OCI-LY7 (cell line): ENCODE measurements at regions not wholly inside any gene's neighbourhood (a gene's known extent, or its start where the extent isn't known, plus 50 kb on each side); places are given as distances from the start of the nearest gene placed in this dataset.

Experiments used
- CTCF ChIP-seq: fragments of 200-600 bp; sonication (generic); conservative IDR thresholded peaks from 2 replicates; pipeline ENCODE4 v1.5.1; 2014; ENCODE audit warnings: mild to moderate bottlenecking, antibody characterized with exemption, low read length, moderate library complexity, mixed read lengths
- EZH2phosphoT487 ChIP-seq: fragments of 200-600 bp; sonication (generic); IDR thresholded peaks from 2 replicates; pipeline ENCODE4 v1.6.1; 2018; ENCODE audit warnings: low read depth, borderline replicate concordance, mild to moderate bottlenecking, mixed run types, antibody characterized with exemption, low read length, moderate library complexity, mixed read lengths

GRCh38 chr13:66071029-66071428 lies 1159.1 kb downstream of the PCDH9 start:
- TF ChIP-seq CTCF, result no peak
- no peak for TF ChIP-seq EZH2phosphoT487
